Chondrocyte (in vitro differentiated cells): ENCODE measurements at regions not wholly inside any gene's neighbourhood (a gene's known extent, or its start where the extent isn't known, plus 50 kb on each side); places are given as distances from the start of the nearest gene placed in this dataset.

Experiments used
- DNase-seq: peaks from one replicate; pipeline ENCODE4 v3.0.0; 2021; ENCODE audit warnings: mixed read lengths, low spot score
- H3K27ac Mint-ChIP-seq: one replicate; pipeline ENCODE4 v1.8.0; 2021; ENCODE audit warnings: mild to moderate bottlenecking, moderate library complexity, mixed read lengths; ENCODE audit not compliant: unreplicated experiment
- H3K27me3 Mint-ChIP-seq: 2 replicates; pipeline ENCODE4 v1.8.0; 2021; ENCODE audit warnings: low read depth, mixed read lengths
- H3K36me3 Mint-ChIP-seq: 2 replicates; pipeline ENCODE4 v1.8.0; 2021; ENCODE audit warnings: low read depth, mixed read lengths
- H3K4me1 Mint-ChIP-seq: 2 replicates; pipeline ENCODE4 v1.8.0; 2021; ENCODE audit warnings: low read depth, mild to moderate bottlenecking, mixed read lengths
- H3K4me3 Mint-ChIP-seq: one replicate; pipeline ENCODE4 v1.8.0; 2021; ENCODE audit warnings: mild to moderate bottlenecking, moderate library complexity, mixed read lengths; ENCODE audit not compliant: unreplicated experiment
- H3K9me3 Mint-ChIP-seq: 2 replicates; pipeline ENCODE4 v1.8.0; 2021; ENCODE audit warnings: low read depth, mixed read lengths
- TF ChIP-seq, protein P1 (sequence below): fragments of 200-600 bp; sonication (generic); IDR thresholded peaks from 2 replicates; pipeline ENCODE4 v1.5.0; 2021; ENCODE audit warnings: antibody characterized with exemption, mild to moderate bottlenecking, moderate library complexity

DNA sequence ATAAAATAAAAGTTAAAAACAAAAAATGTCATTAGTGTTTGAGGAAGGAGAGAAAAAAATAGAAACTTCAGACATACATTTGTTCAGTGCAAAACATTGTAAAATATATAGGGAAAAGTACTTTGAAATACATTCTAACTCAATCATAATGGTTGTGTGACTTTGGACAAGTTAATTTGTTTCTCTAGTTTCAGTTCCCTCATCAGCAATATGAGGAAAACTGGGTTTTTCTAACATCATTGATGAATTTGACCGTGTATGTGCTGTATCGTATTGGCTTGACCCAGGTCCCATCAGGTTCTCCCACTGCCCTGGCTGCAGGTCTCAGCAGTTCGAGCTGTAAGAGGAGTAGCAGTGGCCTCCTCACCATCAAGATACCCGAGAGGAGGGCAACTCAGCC is 173.9 kb upstream of the ATF7IP start:
- H3K4me3 Mint-ChIP-seq = no peak overlapping the region
- H3K36me3 Mint-ChIP-seq = no peaks in the 10 kb centered on the region

DNA sequence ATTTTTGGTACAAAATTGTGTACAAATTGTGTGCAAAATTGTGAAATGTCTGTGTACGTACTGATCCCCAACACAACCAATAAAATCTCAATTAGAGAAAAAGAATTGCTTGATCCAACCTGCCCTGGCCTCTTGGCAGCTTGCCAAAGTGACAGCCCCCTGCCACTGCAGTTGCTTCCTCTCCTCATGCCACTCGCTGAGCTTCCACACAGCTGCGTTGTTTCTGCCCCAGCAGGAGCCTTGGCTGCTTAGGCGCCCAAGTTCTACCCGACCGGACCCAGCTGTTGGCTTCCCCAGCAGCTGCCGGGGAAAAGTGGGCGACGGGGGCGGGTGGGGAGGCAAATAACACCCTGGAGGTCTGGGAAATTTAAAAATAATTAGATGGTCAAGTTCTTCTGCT is 171.8 kb upstream of the ATF7IP start:
- no peaks in the 10 kb centered on the region for H3K4me1 Mint-ChIP-seq

More for the DNA sequence above, 173.9 kb upstream of the ATF7IP start:
- TF ChIP-seq, protein P1, sequence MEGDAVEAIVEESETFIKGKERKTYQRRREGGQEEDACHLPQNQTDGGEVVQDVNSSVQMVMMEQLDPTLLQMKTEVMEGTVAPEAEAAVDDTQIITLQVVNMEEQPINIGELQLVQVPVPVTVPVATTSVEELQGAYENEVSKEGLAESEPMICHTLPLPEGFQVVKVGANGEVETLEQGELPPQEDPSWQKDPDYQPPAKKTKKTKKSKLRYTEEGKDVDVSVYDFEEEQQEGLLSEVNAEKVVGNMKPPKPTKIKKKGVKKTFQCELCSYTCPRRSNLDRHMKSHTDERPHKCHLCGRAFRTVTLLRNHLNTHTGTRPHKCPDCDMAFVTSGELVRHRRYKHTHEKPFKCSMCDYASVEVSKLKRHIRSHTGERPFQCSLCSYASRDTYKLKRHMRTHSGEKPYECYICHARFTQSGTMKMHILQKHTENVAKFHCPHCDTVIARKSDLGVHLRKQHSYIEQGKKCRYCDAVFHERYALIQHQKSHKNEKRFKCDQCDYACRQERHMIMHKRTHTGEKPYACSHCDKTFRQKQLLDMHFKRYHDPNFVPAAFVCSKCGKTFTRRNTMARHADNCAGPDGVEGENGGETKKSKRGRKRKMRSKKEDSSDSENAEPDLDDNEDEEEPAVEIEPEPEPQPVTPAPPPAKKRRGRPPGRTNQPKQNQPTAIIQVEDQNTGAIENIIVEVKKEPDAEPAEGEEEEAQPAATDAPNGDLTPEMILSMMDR = no peak
- DNase-seq = no peak
- H3K4me1 Mint-ChIP-seq = no peaks in the 10 kb centered on the region
- no peaks in the 10 kb centered on the region for H3K9me3 Mint-ChIP-seq
- H3K27me3 Mint-ChIP-seq = peaks cover 21% of the 10 kb centered on the region
- H3K27ac Mint-ChIP-seq = no peak overlapping the region

DNA sequence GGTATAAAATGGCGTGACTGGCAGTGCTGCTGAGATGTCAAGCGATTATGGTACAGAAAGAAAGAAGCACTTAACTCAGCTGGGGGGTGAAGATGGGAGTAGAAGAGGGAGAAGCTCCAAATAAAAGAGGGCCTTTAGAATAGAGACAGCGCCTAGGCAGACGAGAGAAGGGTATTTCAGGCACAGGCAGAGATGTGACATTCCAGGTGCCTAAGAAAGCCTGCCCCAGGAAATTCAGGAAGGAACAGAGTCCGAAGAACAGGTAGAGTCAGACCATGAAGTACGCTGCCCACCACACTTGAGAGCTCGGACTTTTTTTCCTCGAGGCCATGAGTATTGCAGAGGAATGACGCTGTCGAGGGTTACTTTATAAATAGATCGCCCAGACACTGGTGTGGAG is 170.9 kb upstream of the ATF7IP start:
- no peak overlapping the region for H3K4me3 Mint-ChIP-seq
- no peak overlapping the region for H3K27ac Mint-ChIP-seq
- TF ChIP-seq, protein P1 = no peak
- no peak for DNase-seq
- no peaks in the 10 kb centered on the region for H3K9me3 Mint-ChIP-seq
- H3K27me3 Mint-ChIP-seq = no peaks in the 10 kb centered on the region
- no peaks in the 10 kb centered on the region for H3K36me3 Mint-ChIP-seq
- no peaks in the 10 kb centered on the region for H3K4me1 Mint-ChIP-seq

More for the DNA sequence above, 171.8 kb upstream of the ATF7IP start:
- Mint-ChIP-seq H3K9me3 (no peaks in the 10 kb centered on the region), H3K27ac (no peak overlapping the region), H3K27me3 (peaks cover 6% of the 10 kb centered on the region), H3K4me3 (no peak overlapping the region), H3K36me3 (no peaks in the 10 kb centered on the region)
- TF ChIP-seq, protein P1 = no peak
- DNase-seq = no peak

DNA sequence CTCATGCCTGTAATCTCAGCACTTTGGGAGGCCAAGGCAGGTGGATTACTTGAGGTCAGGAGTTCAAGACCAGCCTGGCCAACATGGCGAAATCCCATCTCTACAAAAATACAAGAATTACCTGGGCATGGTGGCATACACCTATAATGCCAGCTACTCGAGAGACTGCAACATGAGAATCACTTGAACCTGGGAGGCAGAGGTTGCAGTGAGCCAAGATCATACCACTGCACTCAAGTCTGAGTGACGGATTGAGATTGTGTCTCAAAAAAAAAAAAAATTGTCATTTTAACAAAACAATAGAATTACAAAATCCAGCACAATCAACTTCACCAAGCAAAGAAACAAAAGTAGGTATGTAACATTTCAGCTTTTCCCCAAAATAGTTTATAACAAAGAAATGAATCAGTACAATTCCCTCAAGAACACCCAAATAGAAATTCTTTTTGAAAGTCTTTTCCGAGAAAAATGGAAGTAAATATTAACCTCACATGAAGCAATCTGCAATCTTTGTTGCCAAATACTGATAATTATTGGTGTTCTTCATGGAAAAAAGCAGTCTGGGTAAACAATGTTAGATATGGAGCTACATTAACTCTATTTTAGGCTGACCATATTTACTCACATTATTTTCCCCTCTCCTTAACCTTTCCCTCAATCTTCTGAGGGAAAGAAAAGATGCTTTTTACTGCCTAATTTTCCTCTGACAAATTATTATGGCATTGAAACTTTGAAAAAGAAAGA is 165.9 kb upstream of the ATF7IP start:
- no peak overlapping the region for H3K27ac Mint-ChIP-seq
- no peaks in the 10 kb centered on the region for H3K36me3 Mint-ChIP-seq
- peaks cover 2% of the 10 kb centered on the region for H3K9me3 Mint-ChIP-seq
- H3K4me1 Mint-ChIP-seq = no peaks in the 10 kb centered on the region
- TF ChIP-seq, protein P1 = no peak
- no peak for DNase-seq
- H3K27me3 Mint-ChIP-seq = no peaks in the 10 kb centered on the region
- no peak overlapping the region for H3K4me3 Mint-ChIP-seq

DNA sequence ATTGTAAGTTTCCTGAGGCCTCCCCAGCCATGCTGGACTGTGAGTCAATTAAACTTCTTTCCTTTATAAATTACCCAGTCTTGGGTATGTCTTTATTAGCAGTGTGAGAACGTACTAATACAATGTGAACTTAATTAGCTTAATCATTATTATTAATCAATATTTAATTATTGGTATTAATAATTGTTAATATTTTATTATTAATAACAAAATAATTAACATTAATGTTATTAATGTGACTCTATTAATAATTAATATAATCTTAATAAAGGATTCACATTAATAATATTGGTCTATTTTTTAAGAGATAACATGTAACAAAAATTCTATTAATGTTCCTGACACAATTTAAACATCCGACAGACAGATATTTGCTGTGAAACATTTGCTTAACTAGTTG is 164.9 kb upstream of the ATF7IP start:
- Mint-ChIP-seq H3K36me3 (no peaks in the 10 kb centered on the region), H3K4me3 (no peak overlapping the region), H3K27ac (no peak overlapping the region), H3K27me3 (no peaks in the 10 kb centered on the region), H3K9me3 (peaks cover 2% of the 10 kb centered on the region), H3K4me1 (no peaks in the 10 kb centered on the region)
- no peak for DNase-seq
- TF ChIP-seq, protein P1 = no peak
